Stimulated activated CD4-positive, alpha-beta T cell treated with anti-CD3 and anti-CD28 coated beads, TNF-alpha, amount 100 ng/mL, for 48 hours (primary cell): ENCODE measurements at regions not wholly inside any gene's neighbourhood (a gene's known extent, or its start where the extent isn't known, plus 50 kb on each side); places are given as distances from the start of the nearest gene placed in this dataset.
"Not testable (repeated sequence)": the region's sequence is repeated elsewhere in the genome, so short reads cannot be mapped to it uniquely, and the experiment has no call there.

ENCODE experiments used
- DNase-seq, 3 donors: peaks; one replicate each; pipeline ENCODE4 v3.0.0-alpha.2; 2020; ENCODE audit warnings: low read depth in 3 of 3

- DNase-seq = no peak
Observed at GRCh38 chr9:81430727-81431126, 258.6 kb downstream of the TLE1 start.

GRCh38 chr9:81427870-81428269, 261.5 kb downstream of the TLE1 start:
- DNase-seq = no peak

GRCh38 chr9:81424431-81424830, 264.9 kb downstream of the TLE1 start:
- no peak for DNase-seq

- DNase-seq = no peak
Observed at GRCh38 chr9:81423589-81424326, 265.6 kb downstream of the TLE1 start.

GRCh38 chr9:81421090-81421489, 268.3 kb downstream of the TLE1 start:
- not testable (repeated sequence) for DNase-seq

GRCh38 chr9:81420024-81420423, 269.3 kb downstream of the TLE1 start:
- DNase-seq = no peak

GRCh38 chr9:81417941-81418340, 271.4 kb downstream of the TLE1 start:
- DNase-seq = no peak

- no peak for DNase-seq
Observed at GRCh38 chr9:81417299-81417675, 272.1 kb downstream of the TLE1 start.

GRCh38 chr9:81416476-81417298, 272.7 kb downstream of the TLE1 start:
- no peak for DNase-seq

- no peak for DNase-seq
Observed at GRCh38 chr9:81414836-81415235, 274.5 kb downstream of the TLE1 start.

- DNase-seq = no peak
Observed at GRCh38 chr9:81411961-81412360, 277.4 kb downstream of the TLE1 start.

- no peak for DNase-seq
Observed at GRCh38 chr9:81410201-81410600, 279.1 kb downstream of the TLE1 start.

GRCh38 chr9:81408951-81409350, 280.4 kb downstream of the TLE1 start:
- DNase-seq = no peak

- no peak for DNase-seq
Observed at GRCh38 chr9:81404931-81405598, 284.3 kb downstream of the TLE1 start.

- DNase-seq = no peak
Observed at GRCh38 chr9:81397481-81398381, 291.6 kb downstream of the TLE1 start.

GRCh38 chr9:81396528-81396927, 292.8 kb downstream of the TLE1 start:
- no peak for DNase-seq

- DNase-seq = no peak
Observed at GRCh38 chr9:81395676-81396054, 293.7 kb downstream of the TLE1 start.

- no peak for DNase-seq
Observed at GRCh38 chr9:81394881-81395675, 294.3 kb downstream of the TLE1 start.

GRCh38 chr9:81393985-81394811, 295.1 kb downstream of the TLE1 start:
- no peak for DNase-seq

GRCh38 chr9:81391457-81391825, 297.9 kb downstream of the TLE1 start:
- DNase-seq = no peak
